RWPE1 (cell line): ENCODE measurements at regions not wholly inside any gene's neighbourhood (a gene's known extent, or its start where the extent isn't known, plus 50 kb on each side); places are given as distances from the start of the nearest gene placed in this dataset.
"Not testable (repeated sequence)": the region's sequence is repeated elsewhere in the genome, so short reads cannot be mapped to it uniquely, and the experiment has no call there.

Experiments used
- CTCF ChIA-PET: fragments of 350-600 bp; sonication (Branson Sonifier 250); formaldehyde crosslinking; extraction: SDS; loops from one replicate; lab custom pipeline; 2021; lab: Yijun Ruan, JAX
- POLR2A ChIA-PET: fragments of 400-600 bp; formaldehyde crosslinking; extraction: SDS; loops from one replicate; lab custom pipeline; 2020; ENCODE audit warnings: antibody characterized with exemption; ENCODE audit not compliant: low non-redundant PET; lab: Yijun Ruan, JAX
- DNase-seq: peaks from one replicate; pipeline ENCODE4 v3.0.0; 2012; ENCODE audit warnings: low spot score
- H3K27ac ChIP-seq: fragments of 450-650 bp; 2 replicates; pipeline ENCODE4 v1.5.1; 2017
- CTCF ChIP-seq: fragments of 450-650 bp; conservative IDR thresholded peaks from 2 replicates; pipeline ENCODE4 v1.5.1; 2017; ENCODE audit warnings: low read depth, mild to moderate bottlenecking

- CTCF ChIA-PET, POLR2A ChIA-PET, H3K27ac ChIP-seq, DNase-seq: not testable (repeated sequence)
- TF ChIP-seq CTCF: 0 out of 2 replicates have a peak, but pooled peaks have one; percentile 16
These were observed 623.2 kb downstream of the SPATA31A6 start for GRCh38 chr9:42806674-42807073.

- POLR2A ChIA-PET, DNase-seq, H3K27ac ChIP-seq, CTCF ChIA-PET: not testable (repeated sequence)
These were observed 638.0 kb downstream of the SPATA31A6 start for GRCh38 chr9:42821468-42821867.

- CTCF ChIA-PET, POLR2A ChIA-PET, DNase-seq, H3K27ac ChIP-seq: not testable (repeated sequence)
These were observed 664.7 kb downstream of the SPATA31A6 start for GRCh38 chr9:42848156-42848555.

- H3K27ac ChIP-seq, CTCF ChIA-PET, POLR2A ChIA-PET, DNase-seq: not testable (repeated sequence)
These were observed 667.6 kb downstream of the SPATA31A6 start for GRCh38 chr9:42850896-42851693.

GRCh38 chr9:42851701-42852100, 668.2 kb downstream of the SPATA31A6 start:
- H3K27ac ChIP-seq, DNase-seq, POLR2A ChIA-PET: not testable (repeated sequence)
- CTCF ChIA-PET: interaction anchor here (1.7 kb wide), 1 partner anchor 108 kb away, joined by 7 read pairs; no protein-coding TSS in a partner anchor

- POLR2A ChIA-PET, H3K27ac ChIP-seq: not testable (repeated sequence)
- DNase-seq: peak; percentile 32
- peak; percentile 62 for TF ChIP-seq CTCF
- CTCF ChIA-PET: interaction anchor here (0.5 to 1.7 kb wide), 2 partner anchors 16 to 109 kb away, joined by 3 to 7 read pairs; no protein-coding TSS in a partner anchor
These were observed 668.9 kb downstream of the SPATA31A6 start for GRCh38 chr9:42852133-42852930.

GRCh38 chr9:42860133-42860532, 676.7 kb downstream of the SPATA31A6 start:
- CTCF ChIA-PET, POLR2A ChIA-PET, H3K27ac ChIP-seq, DNase-seq: not testable (repeated sequence)

- H3K27ac ChIP-seq, DNase-seq, POLR2A ChIA-PET, CTCF ChIA-PET: not testable (repeated sequence)
These were observed 679.0 kb downstream of the SPATA31A6 start for GRCh38 chr9:42862465-42862864.
